HG03139 (cell line): ENCODE measurements at regions not wholly inside any gene's neighbourhood (a gene's known extent, or its start where the extent isn't known, plus 50 kb on each side); places are given as distances from the start of the nearest gene placed in this dataset.
A peak's percentile ranks its signal among the peaks of the same experiment; 100 is the strongest.
"Not testable (repeated sequence)": the region's sequence is repeated elsewhere in the genome, so short reads cannot be mapped to it uniquely, and the experiment has no call there.

Experiments used
- ATAC-seq: cut with Tn5 transposase; IDR thresholded peaks from one replicate; pipeline ENCODE4 v1.9.1; 2021; ENCODE audit not compliant: unreplicated experiment

DNA sequence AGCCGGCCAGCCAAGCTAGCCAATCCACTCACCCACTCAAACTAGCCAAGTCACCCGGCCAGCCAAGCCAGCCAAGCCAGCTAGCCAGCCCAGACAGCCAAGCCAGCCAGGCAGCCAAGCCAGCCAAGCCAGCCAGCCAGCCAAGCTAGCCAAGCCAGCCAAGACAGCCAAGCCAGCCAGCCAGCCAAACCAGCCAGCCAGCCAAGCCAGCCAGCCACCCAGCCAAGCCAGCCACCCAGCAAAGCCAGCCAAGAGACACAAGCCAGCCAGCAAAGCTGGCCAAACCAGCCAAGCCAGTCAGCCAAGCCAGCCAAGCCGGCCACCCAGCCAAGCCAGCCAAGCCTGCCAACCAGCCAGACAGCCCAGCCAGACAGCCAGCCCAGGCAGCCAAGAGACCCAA is 322.2 kb upstream of the PLGLB2 start:
- ATAC-seq, result not testable (repeated sequence)

DNA sequence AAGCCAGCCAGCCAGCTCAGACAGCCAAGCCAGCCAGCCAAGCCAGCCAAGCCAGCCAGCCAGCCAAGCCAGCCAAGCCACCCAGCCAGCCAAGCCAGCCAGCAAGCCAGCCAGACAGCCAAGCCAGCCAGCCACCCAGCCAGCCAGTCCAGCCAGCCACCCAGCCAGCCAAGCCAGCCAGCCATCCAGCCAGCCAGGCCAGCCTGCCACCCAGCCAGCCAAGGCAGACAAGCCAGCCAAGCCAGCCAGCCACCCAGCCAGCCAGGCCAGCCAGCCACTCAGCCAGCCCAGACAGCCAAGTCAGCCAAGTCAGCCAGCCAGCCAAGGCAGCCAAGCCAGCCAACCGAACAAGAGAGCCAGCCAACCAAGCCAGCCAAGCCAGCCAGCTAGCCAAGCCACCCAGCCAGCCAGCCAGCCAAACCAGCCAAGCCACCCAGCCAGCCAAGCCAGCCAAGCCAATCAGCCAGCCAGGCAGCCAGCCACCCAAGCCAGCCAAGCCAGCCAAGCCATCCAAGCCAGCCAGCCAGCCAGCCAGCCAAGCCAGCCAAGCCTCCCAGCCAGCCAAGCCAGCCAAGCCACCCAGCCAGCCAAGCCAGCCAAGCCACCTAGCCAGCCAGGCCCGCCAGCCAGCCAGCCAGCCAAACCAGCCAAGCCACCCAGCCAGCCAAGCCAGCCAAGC is 319.3 kb upstream of the PLGLB2 start:
- not testable (repeated sequence) for ATAC-seq

DNA sequence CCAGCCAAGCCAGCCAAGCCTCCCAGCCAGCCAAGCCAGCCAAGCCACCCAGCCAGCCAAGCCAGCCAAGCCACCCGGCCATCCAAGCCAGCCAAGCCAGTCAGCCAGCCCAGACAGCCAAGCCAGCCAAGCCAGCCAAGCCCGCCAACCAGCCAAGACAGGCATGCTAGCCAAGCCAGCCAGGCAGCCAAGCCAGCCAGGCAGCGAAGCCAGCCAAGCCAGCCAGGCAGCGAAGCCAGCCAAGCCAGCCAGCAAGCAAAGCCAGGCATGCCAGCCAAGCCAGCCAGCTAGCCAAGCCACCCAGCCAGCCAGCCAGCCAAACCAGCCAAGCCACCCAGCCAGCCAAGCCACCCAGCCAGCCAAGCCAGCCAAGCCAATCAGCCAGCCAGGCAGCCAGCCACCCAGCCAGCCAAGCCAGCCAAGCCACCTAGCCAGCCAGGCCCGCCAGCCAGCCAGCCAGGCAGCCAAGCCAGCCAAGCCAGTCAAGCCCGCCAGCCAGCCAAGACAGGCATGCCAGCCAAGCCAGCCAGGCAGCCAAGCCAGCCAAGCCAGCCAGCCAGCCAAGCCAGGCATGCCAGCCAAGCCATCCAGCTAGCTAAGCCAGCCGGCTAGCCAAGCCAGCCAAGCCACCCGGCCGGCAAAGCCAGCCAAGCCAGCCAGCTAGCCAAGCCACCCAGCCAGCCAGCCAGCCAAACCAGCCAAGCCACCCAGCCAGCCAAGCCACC is 318.5 kb upstream of the PLGLB2 start:
- not testable (repeated sequence) for ATAC-seq

DNA sequence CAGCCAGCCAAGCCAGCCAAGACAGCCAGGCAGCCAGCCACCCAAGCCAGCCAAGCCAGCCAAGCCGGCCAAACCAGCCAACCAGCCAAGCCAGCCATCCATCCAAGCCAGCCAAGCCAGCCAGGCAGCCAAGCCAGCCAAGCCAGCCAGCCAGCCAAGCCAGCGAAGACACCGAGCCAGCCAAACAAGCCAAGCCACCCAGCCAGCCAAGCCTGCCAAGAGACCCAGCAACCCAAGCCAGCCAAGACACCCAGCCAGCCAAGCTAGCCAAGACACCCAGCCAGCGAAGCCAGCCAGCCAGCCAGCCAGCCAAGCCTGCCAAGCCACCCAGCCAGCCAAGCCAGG is 318.0 kb upstream of the PLGLB2 start:
- not testable (repeated sequence) for ATAC-seq

DNA sequence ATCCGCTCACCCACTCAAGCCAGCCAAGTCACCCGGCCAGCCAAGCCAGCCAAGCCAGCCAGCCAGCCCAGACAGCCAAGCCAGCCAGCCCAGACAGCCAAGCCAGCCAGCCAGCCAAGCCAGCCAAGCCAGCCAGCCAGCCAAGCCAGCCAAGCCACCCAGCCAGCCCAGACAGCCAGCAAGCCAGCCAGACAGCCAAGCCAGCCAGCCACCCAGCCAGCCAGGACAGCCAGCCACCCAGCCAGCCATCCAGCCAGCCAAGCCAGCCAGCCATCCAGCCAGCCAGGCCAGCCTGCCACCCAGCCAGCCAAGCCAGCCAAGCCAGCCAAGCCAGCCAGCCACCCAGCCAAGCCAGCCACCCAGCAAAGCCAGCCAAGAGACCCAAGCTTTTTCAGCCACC is 316.8 kb upstream of the PLGLB2 start:
- ATAC-seq, result not testable (repeated sequence)

DNA sequence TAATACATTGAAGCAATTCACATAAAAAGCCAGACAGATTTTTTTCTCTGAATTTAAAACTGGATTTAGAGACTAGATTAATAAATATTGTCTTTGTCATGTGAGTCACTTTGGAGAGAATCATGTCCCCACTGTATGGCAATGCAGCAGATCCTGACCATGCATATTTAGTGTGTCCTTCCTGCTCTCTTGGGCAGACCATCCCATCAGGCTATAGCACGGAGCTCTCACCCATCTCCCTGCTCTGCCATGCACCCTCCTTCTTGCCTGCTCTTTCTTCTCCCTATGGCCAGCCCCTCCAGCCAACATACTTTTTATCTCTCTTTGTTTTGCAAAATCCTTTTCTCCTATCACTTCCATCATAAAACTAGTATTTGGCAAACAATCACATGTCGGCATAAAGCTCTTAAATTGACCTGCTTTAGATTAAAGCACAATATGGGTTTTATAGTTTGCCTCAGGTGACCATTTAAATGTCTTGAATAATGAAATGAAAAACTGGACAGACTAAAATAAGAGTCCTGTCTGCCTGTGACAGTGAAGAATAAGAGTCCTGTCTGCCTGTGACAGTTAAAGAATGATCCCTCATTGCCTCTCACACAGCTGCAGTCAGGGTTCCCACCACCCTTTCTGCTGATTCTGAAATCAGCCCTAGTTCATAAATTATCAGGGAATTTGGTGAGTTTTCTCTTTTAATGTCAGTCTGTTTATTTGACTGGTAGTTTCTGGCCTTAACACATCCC is 315.0 kb upstream of the PLGLB2 start:
- ATAC-seq, result not testable (repeated sequence)

DNA sequence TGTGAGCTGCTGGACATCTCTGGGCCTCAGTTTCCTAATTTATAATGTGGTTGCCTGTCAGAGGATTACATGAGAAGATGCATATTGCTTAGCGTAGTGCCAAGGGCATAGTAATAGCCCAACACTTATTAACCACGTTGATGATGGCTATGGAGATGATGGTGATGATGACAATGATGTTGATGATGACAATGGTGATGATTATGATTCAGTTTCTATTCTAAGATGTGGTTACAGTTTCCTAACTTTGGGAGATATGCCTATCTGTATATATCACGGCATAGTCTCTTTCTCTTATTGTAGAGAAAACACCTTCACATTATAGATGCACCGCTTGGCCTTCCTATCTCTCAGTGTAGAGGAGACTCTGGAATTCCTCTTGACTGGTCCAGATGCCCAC is 311.9 kb upstream of the PLGLB2 start:
- not testable (repeated sequence) for ATAC-seq

DNA sequence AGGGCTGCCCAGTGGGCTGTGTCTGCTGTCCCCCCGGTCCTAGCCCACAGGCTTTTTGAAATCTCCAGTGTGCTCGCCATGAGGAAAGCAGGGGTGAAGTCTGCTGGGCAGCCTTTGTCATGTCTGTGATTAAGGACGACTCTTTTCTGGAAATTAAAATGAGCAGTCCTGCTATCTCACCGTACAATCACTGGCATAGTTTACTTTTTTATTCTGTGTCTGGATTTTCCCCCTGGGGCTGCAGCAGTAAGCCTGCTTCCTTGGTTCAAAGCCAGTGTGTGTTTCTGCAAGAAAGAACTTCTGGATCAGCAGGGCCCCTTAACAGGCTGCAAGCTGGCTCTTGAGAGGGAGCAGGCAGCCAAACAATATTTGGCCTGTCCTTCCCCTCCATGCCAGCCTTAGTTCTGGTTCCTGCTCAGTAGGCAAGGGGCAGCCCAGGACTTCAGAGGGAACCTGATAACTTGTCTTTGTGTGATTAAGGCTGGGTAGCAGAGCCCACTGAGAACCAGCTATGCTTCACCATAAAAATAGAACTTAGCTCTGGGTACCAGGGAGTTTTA is 310.1 kb upstream of the PLGLB2 start:
- ATAC-seq, result not testable (repeated sequence)

DNA sequence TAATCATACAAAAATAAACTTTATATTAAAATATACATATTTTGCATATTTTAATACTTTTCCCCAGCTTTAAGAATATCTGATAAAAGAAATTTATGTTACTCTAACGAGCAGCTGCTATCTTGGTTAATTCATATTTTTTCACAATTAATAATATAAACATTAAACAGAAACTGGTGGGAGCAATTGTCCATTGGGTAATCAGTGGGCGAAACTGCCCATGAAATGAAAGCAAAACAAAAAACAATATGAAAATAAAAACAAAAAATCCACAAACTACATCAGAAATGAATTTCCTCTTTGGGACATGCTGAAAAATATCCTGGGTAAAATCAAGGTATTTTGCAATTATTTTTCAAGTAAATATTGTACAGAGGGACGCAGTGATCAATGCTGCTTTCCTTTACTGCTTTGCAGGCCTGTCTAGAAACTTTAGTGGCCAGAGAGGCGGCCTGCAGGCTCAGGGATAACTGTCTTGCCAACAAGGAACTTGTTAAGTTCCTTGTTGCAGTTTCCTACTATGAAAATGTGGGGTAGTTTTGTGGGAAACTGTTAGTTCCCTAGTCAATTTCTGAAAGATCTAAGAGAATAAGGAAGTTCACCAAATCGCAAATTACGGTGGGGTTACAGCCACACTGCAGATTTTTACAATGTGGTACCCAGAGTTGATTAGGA is 309.0 kb upstream of the PLGLB2 start:
- ATAC-seq, result not testable (repeated sequence)

DNA sequence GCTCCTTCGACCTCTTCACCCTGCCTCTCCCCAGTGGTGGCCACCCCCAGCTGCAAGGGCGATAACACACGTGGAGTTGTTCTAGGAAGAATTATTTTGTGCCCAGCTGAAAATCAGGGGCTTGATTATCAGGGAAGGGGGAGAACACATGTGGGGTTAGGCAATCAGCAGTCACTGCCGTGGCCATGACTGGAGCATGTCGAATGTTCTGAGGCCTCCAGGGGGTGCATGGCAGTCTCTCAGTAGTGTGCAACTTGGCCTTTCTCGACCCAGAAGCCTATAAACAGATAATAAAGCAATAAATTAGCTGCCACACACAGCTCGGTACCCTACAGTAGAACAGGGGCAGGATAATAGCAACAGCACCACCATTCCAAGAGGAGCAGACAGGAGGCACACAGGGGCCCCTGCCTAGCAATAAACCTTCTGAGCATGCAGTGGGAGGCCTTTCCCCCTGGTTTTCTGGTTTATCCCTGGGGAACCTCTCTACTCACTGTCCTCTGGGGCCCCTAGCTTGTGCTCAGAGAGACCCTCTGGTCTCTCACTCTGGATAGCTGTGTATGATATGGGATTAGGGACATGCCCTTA is 308.2 kb upstream of the PLGLB2 start:
- ATAC-seq, result not testable (repeated sequence)

DNA sequence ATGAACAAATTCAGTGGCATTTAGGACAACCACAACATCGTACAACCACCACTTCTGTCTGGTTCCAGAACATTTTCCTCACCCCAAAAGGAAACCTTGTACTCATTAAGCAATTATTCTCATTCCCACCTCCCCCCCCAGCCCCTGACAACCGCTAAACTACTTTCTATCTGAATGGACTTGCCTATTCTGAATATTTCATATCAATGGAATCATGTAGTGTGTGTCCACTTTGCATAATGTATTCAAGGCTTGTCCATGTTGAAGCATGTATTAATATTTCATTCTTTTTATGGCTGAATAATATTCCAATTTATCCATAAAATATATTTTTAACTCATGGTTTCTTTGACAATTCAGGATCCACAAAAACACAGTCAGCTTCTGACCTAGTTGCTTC is 307.2 kb upstream of the PLGLB2 start:
- not testable (repeated sequence) for ATAC-seq

DNA sequence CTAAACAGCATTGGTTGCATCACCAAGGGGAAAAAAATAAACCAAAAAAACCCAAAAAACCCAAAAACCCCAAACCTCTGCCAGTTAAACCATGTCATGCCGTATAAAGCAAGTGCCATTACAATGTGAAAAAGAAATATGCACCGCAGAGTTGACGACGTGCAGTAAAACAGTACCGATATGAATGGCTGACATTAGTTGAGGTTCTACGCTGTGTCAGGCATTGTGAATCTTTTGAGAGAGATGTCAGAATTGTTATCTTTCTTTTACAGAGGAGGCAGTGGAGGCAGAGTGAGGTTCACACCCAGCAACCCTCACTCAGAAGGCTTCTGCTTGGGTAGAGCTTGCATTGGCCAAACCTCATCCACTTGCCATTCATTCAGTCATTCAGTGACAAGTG is 306.5 kb upstream of the PLGLB2 start:
- not testable (repeated sequence) for ATAC-seq

DNA sequence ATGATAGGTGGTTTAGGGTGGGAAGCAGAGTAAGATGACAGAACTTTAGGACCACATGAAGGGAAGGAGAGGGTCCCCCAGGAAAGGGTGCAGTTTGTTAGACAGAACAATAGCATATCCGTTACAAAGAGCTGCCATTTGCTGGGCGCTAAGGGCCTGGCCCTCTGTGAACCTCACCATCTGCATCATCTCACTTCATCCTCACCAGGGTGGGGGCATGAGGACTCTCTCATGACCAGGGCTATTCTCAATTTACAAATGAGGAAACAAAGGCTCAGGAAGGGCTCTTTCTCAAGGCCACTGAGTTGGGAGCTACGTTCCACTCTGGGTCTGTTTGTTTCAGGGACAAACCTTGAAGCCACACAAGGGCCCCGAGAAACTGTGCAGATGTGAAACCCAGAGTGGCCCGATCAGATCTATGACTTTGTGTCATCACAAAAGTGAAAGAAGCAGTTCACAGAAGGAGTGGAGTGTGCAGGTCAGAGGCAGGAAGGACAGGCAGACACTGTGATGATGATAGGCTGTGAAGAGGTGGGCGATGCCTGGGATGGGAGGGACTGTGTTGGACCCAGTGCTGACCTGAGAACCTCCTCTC is 304.8 kb upstream of the PLGLB2 start:
- ATAC-seq, result peak; percentile 95

DNA sequence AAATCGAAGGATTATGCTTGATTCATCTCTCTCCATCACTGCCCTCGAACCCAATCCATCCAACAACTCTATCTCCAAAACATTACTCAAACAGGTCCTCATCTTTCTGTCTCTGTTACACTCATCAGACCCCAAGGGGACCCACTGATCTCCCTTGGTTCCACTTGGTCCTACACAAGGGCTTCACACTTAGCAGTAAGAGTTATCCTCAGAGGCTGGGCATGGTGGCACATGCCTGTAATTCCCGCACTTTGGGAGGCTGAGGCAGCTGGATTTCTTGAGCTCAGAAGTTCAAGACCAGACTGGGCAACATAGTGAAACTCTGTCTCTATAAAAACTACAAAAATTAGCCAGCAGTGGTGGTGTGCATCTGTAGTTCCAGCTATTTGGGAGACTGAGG is 302.9 kb upstream of the PLGLB2 start:
- not testable (repeated sequence) for ATAC-seq

DNA sequence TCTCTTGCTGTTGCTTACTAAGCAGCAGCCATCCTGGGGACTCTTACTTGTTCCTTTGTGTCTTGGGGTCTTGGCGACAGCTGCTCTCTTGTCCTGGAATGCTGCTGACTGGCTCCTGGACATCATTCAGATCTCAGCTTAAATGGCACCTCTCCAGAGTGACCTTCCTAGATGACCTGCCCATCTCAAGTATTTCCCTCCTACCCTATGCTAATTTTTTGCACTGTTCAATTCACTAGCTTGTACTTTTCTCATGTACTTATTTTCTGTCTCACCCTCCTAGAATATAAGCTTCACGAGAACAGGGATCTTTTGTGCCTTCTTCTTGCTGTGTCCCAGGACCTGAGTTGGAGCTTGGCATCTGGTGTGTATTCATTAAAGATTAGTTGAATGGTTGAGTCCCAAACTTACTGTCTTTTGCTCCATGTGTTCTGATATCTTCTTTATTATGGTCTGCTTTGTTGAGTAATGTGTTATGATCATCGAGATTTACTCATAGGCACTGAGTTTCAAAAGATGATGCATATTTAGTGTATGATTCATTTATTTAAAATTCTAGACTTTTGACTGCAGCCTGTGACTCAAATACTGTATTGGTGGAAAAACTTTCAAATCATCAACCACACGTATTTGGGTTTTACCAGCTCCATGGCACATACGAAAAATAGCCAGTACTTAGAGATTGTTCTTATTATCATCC is 302.1 kb upstream of the PLGLB2 start:
- not testable (repeated sequence) for ATAC-seq

DNA sequence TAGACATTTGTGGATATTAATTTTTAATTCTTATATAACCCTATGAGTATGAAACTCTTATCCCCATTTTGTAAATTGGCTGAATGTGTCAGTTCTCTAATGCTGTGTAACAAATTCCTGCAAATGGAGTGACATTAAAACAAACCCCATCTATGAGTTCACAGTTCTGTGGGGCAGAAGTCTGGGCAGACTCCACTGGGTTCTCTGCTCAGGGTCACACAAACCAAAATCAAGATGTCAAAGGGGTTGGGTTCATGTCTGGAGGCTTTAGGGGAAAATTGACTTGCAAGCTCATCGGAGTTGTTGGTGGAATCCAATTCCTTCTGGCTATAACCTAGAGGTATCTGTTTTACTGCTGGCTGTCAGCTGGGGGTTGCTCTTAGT is 301.6 kb upstream of the PLGLB2 start:
- ATAC-seq, result not testable (repeated sequence)

DNA sequence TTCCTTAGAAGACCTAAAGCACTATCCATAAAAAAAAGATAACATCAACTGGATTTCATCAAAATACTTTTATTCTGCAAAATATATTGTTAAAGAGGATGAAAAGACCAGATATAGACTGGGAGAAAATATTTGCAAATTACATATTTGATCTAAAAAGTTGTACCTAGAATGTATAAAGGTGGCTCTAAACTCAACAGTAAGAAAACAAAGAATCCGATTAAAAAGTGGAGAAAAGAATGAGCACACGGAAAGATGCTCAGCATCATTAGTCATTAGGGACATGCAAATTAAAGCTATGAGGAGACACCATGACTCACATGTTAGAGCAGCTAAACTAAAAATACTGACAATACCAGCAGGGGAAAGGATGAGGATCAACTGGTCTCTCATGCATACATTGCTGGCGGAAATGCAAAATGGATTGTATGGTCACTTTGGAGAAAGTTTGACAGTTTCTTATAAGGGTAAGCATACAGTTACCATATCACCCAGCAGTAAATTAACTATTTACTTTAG is 298.4 kb upstream of the PLGLB2 start:
- ATAC-seq, result not testable (repeated sequence)

DNA sequence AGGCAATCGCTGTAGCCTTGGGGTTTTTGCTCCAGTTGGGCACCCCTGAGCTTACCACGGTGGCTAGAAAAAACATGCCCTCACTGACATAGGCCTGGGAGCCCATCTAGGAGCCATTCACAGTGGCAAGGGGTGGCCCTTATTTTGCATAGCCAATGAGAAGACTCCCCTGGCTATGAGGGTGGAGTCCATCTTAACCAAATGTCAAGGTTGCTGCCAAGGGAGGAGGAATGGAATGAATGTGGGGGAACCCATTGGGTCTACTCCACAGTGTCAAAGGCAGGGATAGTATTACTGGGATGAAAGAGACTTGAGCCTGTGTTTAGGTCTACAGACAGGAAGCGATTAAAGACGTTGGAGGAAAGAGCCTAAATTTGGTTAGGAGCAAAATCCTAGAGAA is 295.7 kb upstream of the PLGLB2 start:
- not testable (repeated sequence) for ATAC-seq

DNA sequence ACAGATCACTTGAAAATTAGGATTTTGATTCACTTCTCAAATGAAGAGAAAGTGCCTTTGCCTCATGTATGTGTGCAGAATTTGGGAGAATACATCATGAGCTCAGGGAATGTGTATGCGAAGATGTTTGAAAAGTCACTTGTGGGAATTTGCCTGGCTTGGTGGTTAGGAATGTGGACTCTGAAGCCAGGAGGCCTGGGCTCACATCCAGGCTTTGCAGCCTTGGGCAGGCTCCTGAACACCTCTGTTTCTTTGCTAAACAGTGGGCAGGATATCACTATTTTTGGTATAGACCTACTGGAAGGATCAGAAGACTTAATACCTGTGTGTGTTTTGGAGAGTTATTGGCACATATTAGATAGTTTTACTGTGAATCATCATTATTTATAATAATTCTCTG is 295.0 kb upstream of the PLGLB2 start:
- not testable (repeated sequence) for ATAC-seq
